GM23338 (cell line): ENCODE measurements at regions not wholly inside any gene's neighbourhood (a gene's known extent, or its start where the extent isn't known, plus 50 kb on each side); places are given as distances from the start of the nearest gene placed in this dataset.

Experiments used
- ATAC-seq: fragments of 200-7000 bp; cut with Tn5 transposase; 3 replicates; pipeline ENCODE4 v1.9.1; 2020
- DNase-seq: peaks from one replicate; pipeline ENCODE4 v3.0.0-alpha.2; 2015; ENCODE audit warnings: low spot score
- H2AFZ ChIP-seq: fragments of 200-600 bp; sonication (generic); 2 replicates; pipeline ENCODE4 v1.8.0; 2016; ENCODE audit warnings: antibody characterized with exemption, mild to moderate bottlenecking, moderate library complexity
- H3F3A ChIP-seq: fragments of 200-600 bp; sonication (generic); replicated peaks from 2 replicates; pipeline ENCODE4 v1.8.0; 2017; ENCODE audit warnings: antibody characterized with exemption, mixed run types, low read depth
- H3K27ac ChIP-seq: fragments of 200-600 bp; sonication (generic); 2 replicates; pipeline ENCODE4 v1.6.1; 2016; ENCODE audit warnings: low read depth
- H3K27me3 ChIP-seq: fragments of 200-600 bp; sonication (generic); 2 replicates; pipeline ENCODE4 v1.8.0; 2016; ENCODE audit warnings: mild to moderate bottlenecking, mixed run types, moderate library complexity; ENCODE audit not compliant: insufficient read depth
- H3K36me3 ChIP-seq: fragments of 200-600 bp; sonication (generic); 2 replicates; pipeline ENCODE4 v1.8.0; 2016; ENCODE audit warnings: mild to moderate bottlenecking; ENCODE audit not compliant: insufficient read depth
- H3K4me1 ChIP-seq: fragments of 200-600 bp; sonication (generic); 2 replicates; pipeline ENCODE4 v1.8.0; 2016; ENCODE audit warnings: mild to moderate bottlenecking, moderate library complexity; ENCODE audit not compliant: insufficient read depth
- H3K4me2 ChIP-seq: fragments of 200-600 bp; sonication (generic); 2 replicates; pipeline ENCODE4 v1.7.1; 2017; ENCODE audit warnings: mixed run types
- H3K4me3 ChIP-seq: fragments of 200-600 bp; sonication (generic); 2 replicates; pipeline ENCODE4 v1.6.1; 2016; ENCODE audit warnings: mixed run types
- H3K79me2 ChIP-seq: fragments of 200-600 bp; sonication (generic); replicated peaks from 2 replicates; pipeline ENCODE4 v1.8.0; 2017; ENCODE audit warnings: mild to moderate bottlenecking; ENCODE audit not compliant: insufficient read depth
- H3K9me2 ChIP-seq: fragments of 200-600 bp; sonication (generic); 2 replicates; pipeline ENCODE4 v1.8.0; 2017; ENCODE audit not compliant: insufficient read depth
- H4K20me1 ChIP-seq: fragments of 200-600 bp; sonication (generic); replicated peaks from 2 replicates; pipeline ENCODE4 v1.8.0; 2017; ENCODE audit warnings: mild to moderate bottlenecking; ENCODE audit not compliant: insufficient read depth
- H3K27ac Mint-ChIP-seq: 2 replicates; pipeline ENCODE4 v1.8.0; 2020; ENCODE audit warnings: inconsistent platforms, mild to moderate bottlenecking, moderate library complexity, mixed read lengths
- H3K27me3 Mint-ChIP-seq: 3 replicates; pipeline ENCODE4 v1.8.0; 2022; ENCODE audit warnings: low read depth, mild to moderate bottlenecking, moderate library complexity, mixed read lengths, inconsistent platforms; ENCODE audit not compliant: insufficient read depth, poor library complexity
- H3K36me3 Mint-ChIP-seq: 3 replicates; pipeline ENCODE4 v1.8.0; 2021; ENCODE audit warnings: low read depth, mild to moderate bottlenecking, inconsistent platforms, moderate library complexity, mixed read lengths
- H3K4me1 Mint-ChIP-seq: 3 replicates; pipeline ENCODE4 v1.8.0; 2020; ENCODE audit warnings: mild to moderate bottlenecking, inconsistent platforms, mixed read lengths
- H3K4me3 Mint-ChIP-seq: 3 replicates; pipeline ENCODE4 v1.8.0; 2021; ENCODE audit warnings: moderate library complexity, mild to moderate bottlenecking, inconsistent platforms, mixed read lengths
- H3K9me3 Mint-ChIP-seq: 3 replicates; pipeline ENCODE4 v1.8.0; 2020; ENCODE audit warnings: moderate library complexity, mild to moderate bottlenecking, inconsistent platforms, mixed read lengths
- TF ChIP-seq, protein P1 (sequence below): fragments of 250-450 bp; sonication (Bioruptor Pico); IDR thresholded peaks from 2 replicates; pipeline ENCODE4 v1.5.0; 2020; ENCODE audit warnings: mild to moderate bottlenecking, moderate library complexity
- TF ChIP-seq, protein P2 (sequence below), 2 experiments: fragments of 200-600 bp in 1 of 2; sonication (generic) in 1 of 2; conservative IDR thresholded peaks; 2 replicates each; pipeline versions ENCODE4 v1.5.1 to v1.6.1; 2016 to 2017; ENCODE audit warnings: antibody characterized with exemption in 2 of 2, low read depth in 2 of 2, mild to moderate bottlenecking in 2 of 2, moderate library complexity in 1 of 2

DNA sequence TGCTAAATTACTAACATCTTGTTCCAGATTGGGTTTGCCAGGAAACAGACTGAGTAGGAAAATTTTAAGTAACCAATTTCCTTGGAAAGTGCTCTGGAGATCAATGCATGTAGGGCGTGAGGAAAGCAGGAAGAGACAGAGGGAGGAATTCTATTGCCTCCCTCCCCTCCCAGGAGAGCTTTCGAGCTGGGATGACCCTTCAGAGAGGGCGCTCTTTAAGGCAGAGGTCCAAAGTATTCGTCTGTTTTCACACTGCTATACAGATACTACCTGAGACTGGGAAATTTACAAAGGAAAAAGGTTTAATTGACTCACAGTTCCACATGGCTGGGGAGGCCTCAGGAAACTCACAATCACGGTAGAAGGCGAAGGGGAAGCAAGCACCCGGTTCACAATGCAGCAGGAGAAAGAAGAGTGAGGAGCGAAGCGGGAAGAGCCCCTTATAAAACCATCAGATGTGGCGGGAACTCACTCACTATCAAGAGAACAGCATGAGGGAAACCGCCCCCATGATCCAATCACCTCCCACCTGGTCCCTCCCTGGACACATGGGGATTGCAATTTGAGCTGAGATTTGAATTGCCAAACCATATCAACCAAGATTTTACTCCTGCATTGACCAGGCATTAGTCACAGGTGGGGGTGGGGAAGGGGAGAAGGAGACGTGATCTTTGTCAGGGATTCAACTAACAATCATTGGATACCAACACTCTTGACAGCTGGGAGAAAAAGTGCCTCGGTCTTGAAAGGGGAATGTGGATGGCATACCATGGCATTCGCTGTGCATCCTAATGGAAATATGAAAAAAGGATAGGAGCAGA lies 63.8 kb downstream of the SLITRK2 start:
- H3K36me3 ChIP-seq: no peaks in the 10 kb centered on the region
- ATAC-seq (peak; percentile 58), DNase-seq (peak; percentile 30)
- no peaks in the 10 kb centered on the region for H3K4me1 ChIP-seq
- no peak overlapping the region for H3K27ac ChIP-seq
- no peak overlapping the region for H3K4me2 ChIP-seq
- H3K79me2 ChIP-seq: no peaks in the 10 kb centered on the region
- no peaks in the 10 kb centered on the region for H4K20me1 ChIP-seq
- peaks cover 9% of the 10 kb centered on the region; the same call in 2 of the 3 replicates for H3K9me3 Mint-ChIP-seq
- peak overlapping the region; percentile 51; the same call in 2 of the 3 replicates for H3K4me3 Mint-ChIP-seq
- H2AFZ ChIP-seq: peak overlapping the region; percentile 28; the same call in 1 of the 2 replicates
- H3K4me3 ChIP-seq: no peak overlapping the region
- H3K27ac Mint-ChIP-seq: 0 out of 2 replicates have a peak overlapping the region, but pooled peaks have one; percentile 27
- no peaks in the 10 kb centered on the region for H3K36me3 Mint-ChIP-seq
- TF ChIP-seq, protein P1, sequence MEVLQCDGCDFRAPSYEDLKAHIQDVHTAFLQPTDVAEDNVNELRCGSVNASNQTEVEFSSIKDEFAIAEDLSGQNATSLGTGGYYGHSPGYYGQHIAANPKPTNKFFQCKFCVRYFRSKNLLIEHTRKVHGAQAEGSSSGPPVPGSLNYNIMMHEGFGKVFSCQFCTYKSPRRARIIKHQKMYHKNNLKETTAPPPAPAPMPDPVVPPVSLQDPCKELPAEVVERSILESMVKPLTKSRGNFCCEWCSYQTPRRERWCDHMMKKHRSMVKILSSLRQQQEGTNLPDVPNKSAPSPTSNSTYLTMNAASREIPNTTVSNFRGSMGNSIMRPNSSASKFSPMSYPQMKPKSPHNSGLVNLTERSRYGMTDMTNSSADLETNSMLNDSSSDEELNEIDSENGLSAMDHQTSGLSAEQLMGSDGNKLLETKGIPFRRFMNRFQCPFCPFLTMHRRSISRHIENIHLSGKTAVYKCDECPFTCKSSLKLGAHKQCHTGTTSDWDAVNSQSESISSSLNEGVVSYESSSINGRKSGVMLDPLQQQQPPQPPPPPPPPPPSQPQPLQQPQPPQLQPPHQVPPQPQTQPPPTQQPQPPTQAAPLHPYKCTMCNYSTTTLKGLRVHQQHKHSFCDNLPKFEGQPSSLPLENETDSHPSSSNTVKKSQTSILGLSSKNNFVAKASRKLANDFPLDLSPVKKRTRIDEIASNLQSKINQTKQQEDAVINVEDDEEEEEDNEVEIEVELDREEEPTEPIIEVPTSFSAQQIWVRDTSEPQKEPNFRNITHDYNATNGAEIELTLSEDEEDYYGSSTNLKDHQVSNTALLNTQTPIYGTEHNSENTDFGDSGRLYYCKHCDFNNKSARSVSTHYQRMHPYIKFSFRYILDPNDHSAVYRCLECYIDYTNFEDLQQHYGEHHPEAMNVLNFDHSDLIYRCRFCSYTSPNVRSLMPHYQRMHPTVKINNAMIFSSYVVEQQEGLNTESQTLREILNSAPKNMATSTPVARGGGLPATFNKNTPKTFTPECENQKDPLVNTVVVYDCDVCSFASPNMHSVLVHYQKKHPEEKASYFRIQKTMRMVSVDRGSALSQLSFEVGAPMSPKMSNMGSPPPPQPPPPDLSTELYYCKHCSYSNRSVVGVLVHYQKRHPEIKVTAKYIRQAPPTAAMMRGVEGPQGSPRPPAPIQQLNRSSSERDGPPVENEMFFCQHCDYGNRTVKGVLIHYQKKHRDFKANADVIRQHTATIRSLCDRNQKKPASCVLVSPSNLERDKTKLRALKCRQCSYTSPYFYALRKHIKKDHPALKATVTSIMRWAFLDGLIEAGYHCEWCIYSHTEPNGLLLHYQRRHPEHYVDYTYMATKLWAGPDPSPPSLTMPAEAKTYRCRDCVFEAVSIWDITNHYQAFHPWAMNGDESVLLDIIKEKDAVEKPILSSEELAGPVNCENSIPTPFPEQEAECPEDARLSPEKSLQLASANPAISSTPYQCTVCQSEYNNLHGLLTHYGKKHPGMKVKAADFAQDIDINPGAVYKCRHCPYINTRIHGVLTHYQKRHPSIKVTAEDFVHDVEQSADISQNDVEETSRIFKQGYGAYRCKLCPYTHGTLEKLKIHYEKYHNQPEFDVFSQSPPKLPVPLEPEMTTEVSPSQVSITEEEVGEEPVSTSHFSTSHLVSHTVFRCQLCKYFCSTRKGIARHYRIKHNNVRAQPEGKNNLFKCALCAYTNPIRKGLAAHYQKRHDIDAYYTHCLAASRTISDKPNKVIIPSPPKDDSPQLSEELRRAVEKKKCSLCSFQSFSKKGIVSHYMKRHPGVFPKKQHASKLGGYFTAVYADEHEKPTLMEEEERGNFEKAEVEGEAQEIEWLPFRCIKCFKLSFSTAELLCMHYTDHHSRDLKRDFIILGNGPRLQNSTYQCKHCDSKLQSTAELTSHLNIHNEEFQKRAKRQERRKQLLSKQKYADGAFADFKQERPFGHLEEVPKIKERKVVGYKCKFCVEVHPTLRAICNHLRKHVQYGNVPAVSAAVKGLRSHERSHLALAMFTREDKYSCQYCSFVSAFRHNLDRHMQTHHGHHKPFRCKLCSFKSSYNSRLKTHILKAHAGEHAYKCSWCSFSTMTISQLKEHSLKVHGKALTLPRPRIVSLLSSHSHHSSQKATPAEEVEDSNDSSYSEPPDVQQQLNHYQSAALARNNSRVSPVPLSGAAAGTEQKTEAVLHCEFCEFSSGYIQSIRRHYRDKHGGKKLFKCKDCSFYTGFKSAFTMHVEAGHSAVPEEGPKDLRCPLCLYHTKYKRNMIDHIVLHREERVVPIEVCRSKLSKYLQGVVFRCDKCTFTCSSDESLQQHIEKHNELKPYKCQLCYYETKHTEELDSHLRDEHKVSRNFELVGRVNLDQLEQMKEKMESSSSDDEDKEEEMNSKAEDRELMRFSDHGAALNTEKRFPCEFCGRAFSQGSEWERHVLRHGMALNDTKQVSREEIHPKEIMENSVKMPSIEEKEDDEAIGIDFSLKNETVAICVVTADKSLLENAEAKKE: no peak
- TF ChIP-seq, protein P2, sequence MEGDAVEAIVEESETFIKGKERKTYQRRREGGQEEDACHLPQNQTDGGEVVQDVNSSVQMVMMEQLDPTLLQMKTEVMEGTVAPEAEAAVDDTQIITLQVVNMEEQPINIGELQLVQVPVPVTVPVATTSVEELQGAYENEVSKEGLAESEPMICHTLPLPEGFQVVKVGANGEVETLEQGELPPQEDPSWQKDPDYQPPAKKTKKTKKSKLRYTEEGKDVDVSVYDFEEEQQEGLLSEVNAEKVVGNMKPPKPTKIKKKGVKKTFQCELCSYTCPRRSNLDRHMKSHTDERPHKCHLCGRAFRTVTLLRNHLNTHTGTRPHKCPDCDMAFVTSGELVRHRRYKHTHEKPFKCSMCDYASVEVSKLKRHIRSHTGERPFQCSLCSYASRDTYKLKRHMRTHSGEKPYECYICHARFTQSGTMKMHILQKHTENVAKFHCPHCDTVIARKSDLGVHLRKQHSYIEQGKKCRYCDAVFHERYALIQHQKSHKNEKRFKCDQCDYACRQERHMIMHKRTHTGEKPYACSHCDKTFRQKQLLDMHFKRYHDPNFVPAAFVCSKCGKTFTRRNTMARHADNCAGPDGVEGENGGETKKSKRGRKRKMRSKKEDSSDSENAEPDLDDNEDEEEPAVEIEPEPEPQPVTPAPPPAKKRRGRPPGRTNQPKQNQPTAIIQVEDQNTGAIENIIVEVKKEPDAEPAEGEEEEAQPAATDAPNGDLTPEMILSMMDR (conservative IDR thresholded peaks at IDR 0.05; ENCODE audit: low read depth in 2 of 2): peak in 1 of 2 experiments; percentile 15; a peak in 1 of 4 replicates
- H3K27me3 Mint-ChIP-seq: no peaks in the 10 kb centered on the region
- no peaks in the 10 kb centered on the region for H3F3A ChIP-seq
- no peaks in the 10 kb centered on the region for H3K27me3 ChIP-seq
- peaks cover 4% of the 10 kb centered on the region; the same call in 2 of the 3 replicates for H3K4me1 Mint-ChIP-seq
- H3K9me2 ChIP-seq: no peaks in the 10 kb centered on the region
